ENCODE measurements at regions not wholly inside any gene's neighbourhood (a gene's known extent, or its start where the extent isn't known, plus 50 kb on each side); places are given as distances from the start of the nearest gene placed in this dataset.

DNA sequence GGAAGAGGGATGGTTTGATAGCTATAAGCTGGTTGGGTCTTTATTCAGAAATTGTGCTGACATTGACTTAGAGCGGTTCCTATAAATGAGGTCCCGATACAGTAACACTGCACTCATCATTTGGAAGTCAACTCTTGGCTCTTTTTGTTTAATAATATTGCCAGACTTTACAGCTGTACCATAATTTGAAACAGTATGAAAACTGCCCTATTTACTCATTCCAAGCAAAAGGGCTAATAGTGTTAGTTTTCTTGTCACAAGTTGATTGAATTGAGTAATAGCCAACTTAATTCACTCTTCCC lies 128.4 kb upstream of the LIMCH1 start:
- Histone ChIP-seq H2BK12ac (ENCODE audit: insufficient read length, low read depth, low read length) (no peak overlapping the region), H3K18ac (ENCODE audit: insufficient read length, low read depth, low read length) (no peak overlapping the region), H3T11ph (ENCODE audit: low read length) (no peak overlapping the region), H3K23ac (ENCODE audit: insufficient read length, low read depth, low read length) (no peak overlapping the region), H2AFZ (ENCODE audit: low read length) (no peak overlapping the region), H3K27me3 (ENCODE audit: insufficient read depth, low read length) (no peaks in the 10 kb centered on the region), H2BK15ac (ENCODE audit: low read depth, low read length) (no peak overlapping the region), H4K8ac (replicated peaks; ENCODE audit: insufficient read length, low read depth, low read length) (no peak overlapping the region), H2BK5ac (ENCODE audit: insufficient read length, low read length) (no peak overlapping the region), H3K4ac (ENCODE audit: low read depth, low read length) (no peak overlapping the region), H2AK5ac (ENCODE audit: insufficient read length, low read length) (no peak overlapping the region), H4K91ac (ENCODE audit: insufficient read length, low read depth, low read length) (no peak overlapping the region), H3K4me2 (ENCODE audit: insufficient read depth, insufficient read length, low read length) (no peak overlapping the region), H4K20me1 (ENCODE audit: control insufficient read depth, insufficient read depth, insufficient read length) (no peaks in the 10 kb centered on the region), H2BK120ac (ENCODE audit: low read depth, low read length, poor library complexity, severe bottlenecking) (no peak overlapping the region), H3K27ac (ENCODE audit: insufficient read length, low read depth, low read length) (no peak overlapping the region), H4K5ac (ENCODE audit: insufficient read length, low read depth, low read length) (no peak overlapping the region), H3K79me2 (ENCODE audit: insufficient read depth, low read length) (no peaks in the 10 kb centered on the region), H3K4me1 (ENCODE audit: insufficient read depth, low read length) (no peaks in the 10 kb centered on the region), H3K14ac (ENCODE audit: insufficient read depth, low read length) (no peak overlapping the region), H3K9me3 (ENCODE audit: control insufficient read depth, low read depth, low read length) (no peaks in the 10 kb centered on the region), H3K56ac (ENCODE audit: insufficient read length, low read depth, low read length) (no peak overlapping the region), H3K23me2 (ENCODE audit: insufficient read length, low read depth, low read length, poor library complexity, severe bottlenecking) (no peaks in the 10 kb centered on the region), H2BK20ac (ENCODE audit: low read depth, low read length, poor library complexity, severe bottlenecking) (no peak overlapping the region), H3K79me1 (ENCODE audit: insufficient read depth, low read depth, low read length, poor library complexity, severe bottlenecking) (no peaks in the 10 kb centered on the region), H3K9ac (ENCODE audit: extremely low read depth, insufficient read length, low read length) (no peak overlapping the region)
- peaks cover 7 to 18% of the 10 kb centered on the region in 2 experiments for H3K4me1 Mint-ChIP-seq
- H3K9me3 Mint-ChIP-seq = no peaks in the 10 kb centered on the region
- H3K27ac Mint-ChIP-seq = no peak overlapping the region
- DNase-seq = no peak
- no peaks in the 10 kb centered on the region for H3K36me3 Mint-ChIP-seq (ENCODE audit: insufficient read depth in 1 of 3, low read depth in 3 of 3)
- no peak overlapping the region for H3K4me3 Mint-ChIP-seq
- TF ChIP-seq, protein P1, sequence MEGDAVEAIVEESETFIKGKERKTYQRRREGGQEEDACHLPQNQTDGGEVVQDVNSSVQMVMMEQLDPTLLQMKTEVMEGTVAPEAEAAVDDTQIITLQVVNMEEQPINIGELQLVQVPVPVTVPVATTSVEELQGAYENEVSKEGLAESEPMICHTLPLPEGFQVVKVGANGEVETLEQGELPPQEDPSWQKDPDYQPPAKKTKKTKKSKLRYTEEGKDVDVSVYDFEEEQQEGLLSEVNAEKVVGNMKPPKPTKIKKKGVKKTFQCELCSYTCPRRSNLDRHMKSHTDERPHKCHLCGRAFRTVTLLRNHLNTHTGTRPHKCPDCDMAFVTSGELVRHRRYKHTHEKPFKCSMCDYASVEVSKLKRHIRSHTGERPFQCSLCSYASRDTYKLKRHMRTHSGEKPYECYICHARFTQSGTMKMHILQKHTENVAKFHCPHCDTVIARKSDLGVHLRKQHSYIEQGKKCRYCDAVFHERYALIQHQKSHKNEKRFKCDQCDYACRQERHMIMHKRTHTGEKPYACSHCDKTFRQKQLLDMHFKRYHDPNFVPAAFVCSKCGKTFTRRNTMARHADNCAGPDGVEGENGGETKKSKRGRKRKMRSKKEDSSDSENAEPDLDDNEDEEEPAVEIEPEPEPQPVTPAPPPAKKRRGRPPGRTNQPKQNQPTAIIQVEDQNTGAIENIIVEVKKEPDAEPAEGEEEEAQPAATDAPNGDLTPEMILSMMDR (conservative IDR thresholded peaks at IDR 0.05) = no peak
- H3K27me3 Mint-ChIP-seq (ENCODE audit: low read depth) = no peaks in the 10 kb centered on the region
- no CpG with 5 or more reads among the region's 2 CpGs for WGBS (ENCODE audit: extremely low coverage, insufficient read length, low lambda C conversion rate)
